OCI-LY3 (cell line): ENCODE measurements at regions not wholly inside any gene's neighbourhood (a gene's known extent, or its start where the extent isn't known, plus 50 kb on each side); places are given as distances from the start of the nearest gene placed in this dataset.

Experiments used
- CTCF ChIP-seq: fragments of 200-600, 300-600 bp; sonication (generic); IDR thresholded peaks from 2 replicates; pipeline ENCODE4 v1.5.1; 2014; ENCODE audit warnings: antibody characterized with exemption, low read length, low read depth
- EZH2phosphoT487 ChIP-seq: fragments of 200-600 bp; shearing (Covaris generic); IDR thresholded peaks from 2 replicates; pipeline ENCODE4 v1.6.1; 2018; ENCODE audit warnings: antibody characterized with exemption, mixed run types, low read depth

DNA sequence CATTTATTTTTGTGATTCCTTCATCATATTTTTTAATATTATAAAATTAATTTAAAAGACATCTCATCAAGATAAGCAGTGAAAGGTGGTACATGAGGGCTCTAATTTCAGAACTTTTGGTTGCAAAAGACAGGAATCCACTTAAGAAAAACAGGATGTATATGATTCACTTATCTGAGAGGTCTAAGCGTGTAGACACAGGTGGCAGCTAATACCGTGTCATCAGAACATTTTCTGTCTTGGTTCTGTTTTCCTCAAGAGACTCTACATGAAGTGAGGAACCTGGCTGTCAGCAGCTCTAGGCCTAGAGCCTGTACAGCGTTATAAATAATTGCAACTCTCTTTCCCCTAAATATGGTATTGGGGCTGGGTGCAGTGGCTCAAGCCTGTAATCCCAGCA is 433.7 kb upstream of the NAALADL2 start:
- no peak for TF ChIP-seq CTCF
- TF ChIP-seq EZH2phosphoT487 = no peak
